Upper lobe of right lung (tissue), 1 donor: ENCODE measurements at regions not wholly inside any gene's neighbourhood (a gene's known extent, or its start where the extent isn't known, plus 50 kb on each side); places are given as distances from the start of the nearest gene placed in this dataset.
A peak's percentile ranks its signal among the peaks of the same experiment; 100 is the strongest.

Experiments used
- ATAC-seq: fragments of 200-7000 bp; cut with Tn5 transposase; one replicate; pipeline ENCODE4 v1.9.1; 2020; ENCODE audit warnings: mild to moderate bottlenecking, moderate library complexity
- DNase-seq: peaks from one replicate; pipeline ENCODE4 v3.0.0-alpha.2; 2020
- H3K27ac ChIP-seq: fragments of 200-600 bp; one replicate; pipeline ENCODE4 v1.8.0; 2022
- H3K27me3 ChIP-seq: fragments of 200-600 bp; one replicate; pipeline ENCODE4 v1.8.0; 2022; ENCODE audit warnings: mild to moderate bottlenecking
- H3K36me3 ChIP-seq: fragments of 200-600 bp; one replicate; pipeline ENCODE4 v1.8.0; 2022
- H3K4me1 ChIP-seq: fragments of 200-600 bp; one replicate; pipeline ENCODE4 v1.8.0; 2022
- H3K4me3 ChIP-seq: fragments of 200-600 bp; one replicate; pipeline ENCODE4 v1.8.0; 2022; ENCODE audit warnings: mild to moderate bottlenecking
- H3K9me3 ChIP-seq: fragments of 200-600 bp; one replicate; pipeline ENCODE4 v1.8.0; 2022
- CTCF ChIP-seq: fragments of 200-600 bp; IDR thresholded peaks from one replicate; pipeline ENCODE4 v1.8.0; 2022; ENCODE audit warnings: antibody characterized with exemption
- intact Hi-C: fragments of 100-400 bp; cut with DNase I; formaldehyde crosslinking; loops from one replicate; pipeline ENCODE4 v1.11.0; 2022
- donor health status: DM: no; HTN: yes; CAD: no; lungs with severe emphysema.

GRCh38 chr6:155887421-155887820, 431.8 kb upstream of the NOX3 start:
- H3K4me1 ChIP-seq, result no peaks in the 10 kb centered on the region
- ATAC-seq, result no peak
- H3K9me3 ChIP-seq, result no peaks in the 10 kb centered on the region
- H3K27ac ChIP-seq, result no peak overlapping the region
- no peak overlapping the region for H3K4me3 ChIP-seq
- no peak for DNase-seq
- intact Hi-C loops, result no loop called here
- H3K36me3 ChIP-seq, result no peaks in the 10 kb centered on the region
- TF ChIP-seq CTCF, result no peak
- no peaks in the 10 kb centered on the region for H3K27me3 ChIP-seq

DNA sequence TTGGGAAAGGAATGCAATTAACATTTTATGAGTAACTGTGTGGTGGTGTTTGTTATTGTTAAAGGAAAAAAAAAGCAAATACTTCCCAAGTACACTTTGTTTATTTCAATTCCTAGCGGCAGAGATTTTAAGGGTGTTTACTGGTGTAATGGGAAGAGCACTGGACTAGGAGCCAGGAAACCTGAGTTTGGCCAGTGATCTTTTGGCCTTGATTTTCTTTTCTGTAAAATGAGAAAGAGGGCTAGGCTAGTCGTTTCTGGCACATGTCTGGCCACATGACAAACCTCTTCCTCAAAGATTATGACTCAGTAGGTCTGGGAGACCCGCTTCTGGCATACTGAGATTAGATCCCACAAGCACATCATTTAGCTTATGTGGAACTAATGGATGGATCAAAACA, 428.1 kb upstream of the NOX3 start:
- Histone ChIP-seq H3K9me3 (no peaks in the 10 kb centered on the region), H3K27me3 (no peaks in the 10 kb centered on the region), H3K36me3 (no peaks in the 10 kb centered on the region), H3K4me1 (peaks cover 4% of the 10 kb centered on the region), H3K4me3 (no peak overlapping the region), H3K27ac (no peak overlapping the region)
- intact Hi-C loops, result no loop called here
- no peak for TF ChIP-seq CTCF
- ATAC-seq (no peak), DNase-seq (no peak)

DNA sequence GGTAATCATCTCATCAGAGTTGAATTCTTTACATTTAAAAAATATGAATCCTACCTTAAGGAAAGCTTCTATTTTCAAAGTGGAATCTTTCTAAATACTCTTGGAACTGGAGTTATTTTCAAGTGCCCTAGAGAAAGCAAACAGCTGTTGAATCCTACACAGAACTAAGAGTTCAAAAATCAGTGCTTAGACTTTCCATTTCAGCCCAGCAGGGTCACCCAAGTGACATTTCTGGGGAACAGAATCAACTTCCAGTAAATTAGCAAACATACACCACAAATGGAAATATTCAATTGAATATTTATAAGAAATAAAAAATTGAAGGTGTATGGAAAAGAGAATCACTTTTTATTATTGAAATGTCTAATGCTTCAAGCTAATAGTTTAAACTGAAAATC, 427.7 kb upstream of the NOX3 start:
- intact Hi-C loops, result no loop called here
- H3K27me3 ChIP-seq, result no peaks in the 10 kb centered on the region
- ATAC-seq (no peak), DNase-seq (no peak)
- peak overlapping the region; percentile 52 for H3K27ac ChIP-seq
- no peaks in the 10 kb centered on the region for H3K9me3 ChIP-seq
- H3K4me3 ChIP-seq, result no peak overlapping the region
- H3K4me1 ChIP-seq, result peaks cover 4% of the 10 kb centered on the region
- TF ChIP-seq CTCF, result no peak
- H3K36me3 ChIP-seq, result no peaks in the 10 kb centered on the region

DNA sequence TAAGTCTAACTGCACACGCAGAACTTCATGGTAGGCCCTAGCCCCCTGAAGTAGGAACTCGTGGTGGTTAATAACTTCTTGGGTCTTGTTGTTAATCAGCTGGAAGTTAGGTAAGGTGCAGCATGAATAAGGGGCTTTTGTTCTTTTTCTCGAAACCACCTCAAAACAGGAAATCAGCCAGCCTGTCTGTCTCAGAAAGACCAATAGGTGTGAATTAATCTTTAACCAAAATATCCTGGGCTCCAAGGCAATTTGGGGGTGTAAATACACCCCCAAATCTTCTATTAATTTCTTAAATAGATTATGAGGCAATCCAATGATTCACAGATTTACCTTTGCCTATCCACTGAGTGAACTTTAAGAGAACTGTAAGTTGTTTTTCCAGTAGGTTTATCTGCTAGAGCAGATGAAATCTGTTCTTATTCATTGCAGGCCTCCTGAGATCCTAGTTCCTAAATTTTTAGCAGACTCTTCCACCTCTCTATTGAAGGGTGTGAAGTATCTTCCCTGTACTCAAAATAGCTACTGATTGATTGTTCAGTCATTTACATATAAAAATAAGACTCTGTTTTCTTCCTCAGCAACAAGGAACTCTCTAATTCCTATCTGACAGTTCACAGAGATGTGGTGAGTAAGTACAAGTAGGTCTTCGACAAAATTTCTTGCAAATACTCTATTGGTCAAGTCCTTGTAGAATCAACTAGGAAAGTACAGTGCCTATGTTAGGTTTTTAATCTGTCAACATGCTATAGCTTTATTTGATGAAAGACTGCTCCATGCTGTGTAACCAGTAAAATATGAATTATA, 427.1 kb upstream of the NOX3 start:
- H3K36me3 ChIP-seq, result no peaks in the 10 kb centered on the region
- intact Hi-C loops, result no loop called here
- DNase-seq, result no peak
- TF ChIP-seq CTCF, result no peak
- ATAC-seq, result no peak
- H3K4me3 ChIP-seq, result no peak overlapping the region
- H3K9me3 ChIP-seq, result no peaks in the 10 kb centered on the region
- peak overlapping the region; percentile 52 for H3K27ac ChIP-seq
- H3K4me1 ChIP-seq, result peaks cover 4% of the 10 kb centered on the region
- no peaks in the 10 kb centered on the region for H3K27me3 ChIP-seq

DNA sequence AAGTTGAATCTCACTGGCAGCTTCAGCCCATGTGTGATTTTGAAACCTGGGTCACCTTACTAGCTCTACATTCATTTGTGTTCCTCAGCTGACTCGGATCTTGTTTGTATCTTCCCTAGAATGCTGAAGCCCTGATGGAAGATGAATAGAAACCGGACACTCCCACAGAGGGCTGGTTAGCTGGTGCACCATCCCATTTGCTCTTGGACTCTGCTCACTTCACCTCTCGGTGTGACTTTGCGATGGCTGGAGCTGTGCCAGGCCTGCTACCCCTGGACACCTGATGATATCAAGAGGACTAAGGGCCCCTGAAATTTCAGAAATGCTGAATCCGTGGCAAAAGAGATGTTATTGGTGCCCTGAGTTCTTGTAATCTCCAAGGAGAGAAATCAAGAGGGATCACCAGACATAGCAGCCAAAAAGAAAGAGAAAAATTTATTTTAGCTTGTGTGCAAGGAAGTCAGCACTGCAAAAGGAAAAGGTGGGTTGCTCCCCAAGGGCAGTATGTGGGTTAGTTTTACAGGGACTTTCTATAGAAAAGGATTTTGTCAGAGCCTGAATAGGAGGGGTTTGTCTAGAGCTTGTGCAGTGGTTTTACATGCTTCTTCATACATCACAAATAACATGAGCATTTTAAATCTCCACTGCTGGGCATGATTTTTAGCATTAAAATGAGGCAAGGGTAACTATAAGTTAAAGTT, 426.3 kb upstream of the NOX3 start:
- H3K4me1 ChIP-seq, result peaks cover 4% of the 10 kb centered on the region
- DNase-seq (no peak), ATAC-seq (no peak)
- H3K27me3 ChIP-seq, result no peaks in the 10 kb centered on the region
- no peaks in the 10 kb centered on the region for H3K36me3 ChIP-seq
- H3K27ac ChIP-seq, result peak overlapping the region; percentile 34
- intact Hi-C loops, result no loop called here
- H3K9me3 ChIP-seq, result no peaks in the 10 kb centered on the region
- TF ChIP-seq CTCF, result no peak
- H3K4me3 ChIP-seq, result no peak overlapping the region
